GM23338 (cell line): ENCODE measurements at regions not wholly inside any gene's neighbourhood (a gene's known extent, or its start where the extent isn't known, plus 50 kb on each side); places are given as distances from the start of the nearest gene placed in this dataset.

ENCODE experiments used
- CREB1 ChIP-seq: fragments of 250-450 bp; sonication (Bioruptor Pico); IDR thresholded peaks from 2 replicates; pipeline ENCODE4 v1.5.0; 2020; ENCODE audit warnings: low read depth, mild to moderate bottlenecking, moderate library complexity
- EZH2 ChIP-seq: fragments of 200-600 bp; sonication (generic); IDR thresholded peaks from one replicate; pipeline ENCODE4 v1.8.0; 2017; ENCODE audit warnings: antibody characterized with exemption, mild to moderate bottlenecking, low read depth; ENCODE audit not compliant: unreplicated experiment
- EZH2phosphoT487 ChIP-seq: fragments of 200-600 bp; sonication (generic); IDR thresholded peaks from one replicate; pipeline ENCODE4 v1.8.1; 2018; ENCODE audit warnings: antibody characterized with exemption; ENCODE audit not compliant: unreplicated experiment
- NANOG ChIP-seq: IDR thresholded peaks from 2 replicates; pipeline ENCODE4 v1.6.1; 2016; ENCODE audit warnings: antibody characterized with exemption, borderline replicate concordance
- POLR2AphosphoS5 ChIP-seq: IDR thresholded peaks from 2 replicates; pipeline ENCODE4 v1.6.1; 2016; ENCODE audit warnings: antibody characterized with exemption, low read depth
- TF ChIP-seq, protein P1 (sequence below), 2 experiments: fragments of 200-600 bp in 1 of 2; sonication (generic) in 1 of 2; conservative IDR thresholded peaks; 2 replicates each; pipeline versions ENCODE4 v1.5.1 to v1.6.1; 2016 to 2017; ENCODE audit warnings: antibody characterized with exemption in 2 of 2, low read depth in 2 of 2, mild to moderate bottlenecking in 2 of 2, moderate library complexity in 1 of 2
- TF ChIP-seq, protein P2 (sequence below): IDR thresholded peaks from one replicate; pipeline ENCODE4 v1.6.1; 2018; ENCODE audit warnings: antibody characterized with exemption; ENCODE audit not compliant: unreplicated experiment
- TF ChIP-seq, protein P3 (sequence below): IDR thresholded peaks from 2 replicates; pipeline ENCODE4 v1.6.1; 2016; ENCODE audit warnings: antibody characterized with exemption
- TF ChIP-seq, protein P4 (sequence below): fragments of 250-450 bp; sonication (Bioruptor Pico); IDR thresholded peaks from 2 replicates; pipeline ENCODE4 v1.5.0; 2020; ENCODE audit warnings: mild to moderate bottlenecking, moderate library complexity

DNA sequence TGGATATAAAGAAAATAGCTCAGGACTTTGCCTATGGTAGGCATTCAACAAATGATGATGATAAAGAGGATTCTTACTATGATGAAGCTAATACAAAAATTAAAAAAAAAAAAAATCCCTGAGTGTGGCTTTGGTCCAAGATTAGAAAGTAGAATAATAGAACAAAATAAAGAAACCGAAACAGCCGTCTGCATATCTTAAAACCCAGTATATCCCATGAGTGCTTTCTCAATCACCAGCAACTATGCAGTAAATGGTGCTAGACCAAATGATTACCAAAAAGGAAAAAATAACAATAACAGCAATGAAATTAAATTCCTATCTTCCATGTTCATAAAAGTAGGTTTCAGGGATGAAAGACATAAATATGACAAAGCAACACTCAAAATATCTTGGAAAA lies 59.3 kb upstream of the DCC start:
- TF ChIP-seq, protein P1, sequence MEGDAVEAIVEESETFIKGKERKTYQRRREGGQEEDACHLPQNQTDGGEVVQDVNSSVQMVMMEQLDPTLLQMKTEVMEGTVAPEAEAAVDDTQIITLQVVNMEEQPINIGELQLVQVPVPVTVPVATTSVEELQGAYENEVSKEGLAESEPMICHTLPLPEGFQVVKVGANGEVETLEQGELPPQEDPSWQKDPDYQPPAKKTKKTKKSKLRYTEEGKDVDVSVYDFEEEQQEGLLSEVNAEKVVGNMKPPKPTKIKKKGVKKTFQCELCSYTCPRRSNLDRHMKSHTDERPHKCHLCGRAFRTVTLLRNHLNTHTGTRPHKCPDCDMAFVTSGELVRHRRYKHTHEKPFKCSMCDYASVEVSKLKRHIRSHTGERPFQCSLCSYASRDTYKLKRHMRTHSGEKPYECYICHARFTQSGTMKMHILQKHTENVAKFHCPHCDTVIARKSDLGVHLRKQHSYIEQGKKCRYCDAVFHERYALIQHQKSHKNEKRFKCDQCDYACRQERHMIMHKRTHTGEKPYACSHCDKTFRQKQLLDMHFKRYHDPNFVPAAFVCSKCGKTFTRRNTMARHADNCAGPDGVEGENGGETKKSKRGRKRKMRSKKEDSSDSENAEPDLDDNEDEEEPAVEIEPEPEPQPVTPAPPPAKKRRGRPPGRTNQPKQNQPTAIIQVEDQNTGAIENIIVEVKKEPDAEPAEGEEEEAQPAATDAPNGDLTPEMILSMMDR (conservative IDR thresholded peaks at IDR 0.05; ENCODE audit: low read depth in 2 of 2), result no peak
- TF ChIP-seq CREB1 (CRISPR knock-in tag), result no peak
- no peak for TF ChIP-seq POLR2AphosphoS5
- TF ChIP-seq, protein P2, sequence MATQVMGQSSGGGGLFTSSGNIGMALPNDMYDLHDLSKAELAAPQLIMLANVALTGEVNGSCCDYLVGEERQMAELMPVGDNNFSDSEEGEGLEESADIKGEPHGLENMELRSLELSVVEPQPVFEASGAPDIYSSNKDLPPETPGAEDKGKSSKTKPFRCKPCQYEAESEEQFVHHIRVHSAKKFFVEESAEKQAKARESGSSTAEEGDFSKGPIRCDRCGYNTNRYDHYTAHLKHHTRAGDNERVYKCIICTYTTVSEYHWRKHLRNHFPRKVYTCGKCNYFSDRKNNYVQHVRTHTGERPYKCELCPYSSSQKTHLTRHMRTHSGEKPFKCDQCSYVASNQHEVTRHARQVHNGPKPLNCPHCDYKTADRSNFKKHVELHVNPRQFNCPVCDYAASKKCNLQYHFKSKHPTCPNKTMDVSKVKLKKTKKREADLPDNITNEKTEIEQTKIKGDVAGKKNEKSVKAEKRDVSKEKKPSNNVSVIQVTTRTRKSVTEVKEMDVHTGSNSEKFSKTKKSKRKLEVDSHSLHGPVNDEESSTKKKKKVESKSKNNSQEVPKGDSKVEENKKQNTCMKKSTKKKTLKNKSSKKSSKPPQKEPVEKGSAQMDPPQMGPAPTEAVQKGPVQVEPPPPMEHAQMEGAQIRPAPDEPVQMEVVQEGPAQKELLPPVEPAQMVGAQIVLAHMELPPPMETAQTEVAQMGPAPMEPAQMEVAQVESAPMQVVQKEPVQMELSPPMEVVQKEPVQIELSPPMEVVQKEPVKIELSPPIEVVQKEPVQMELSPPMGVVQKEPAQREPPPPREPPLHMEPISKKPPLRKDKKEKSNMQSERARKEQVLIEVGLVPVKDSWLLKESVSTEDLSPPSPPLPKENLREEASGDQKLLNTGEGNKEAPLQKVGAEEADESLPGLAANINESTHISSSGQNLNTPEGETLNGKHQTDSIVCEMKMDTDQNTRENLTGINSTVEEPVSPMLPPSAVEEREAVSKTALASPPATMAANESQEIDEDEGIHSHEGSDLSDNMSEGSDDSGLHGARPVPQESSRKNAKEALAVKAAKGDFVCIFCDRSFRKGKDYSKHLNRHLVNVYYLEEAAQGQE, result no peak
- TF ChIP-seq EZH2phosphoT487, result no peak
- TF ChIP-seq EZH2, result no peak
- TF ChIP-seq, protein P3, sequence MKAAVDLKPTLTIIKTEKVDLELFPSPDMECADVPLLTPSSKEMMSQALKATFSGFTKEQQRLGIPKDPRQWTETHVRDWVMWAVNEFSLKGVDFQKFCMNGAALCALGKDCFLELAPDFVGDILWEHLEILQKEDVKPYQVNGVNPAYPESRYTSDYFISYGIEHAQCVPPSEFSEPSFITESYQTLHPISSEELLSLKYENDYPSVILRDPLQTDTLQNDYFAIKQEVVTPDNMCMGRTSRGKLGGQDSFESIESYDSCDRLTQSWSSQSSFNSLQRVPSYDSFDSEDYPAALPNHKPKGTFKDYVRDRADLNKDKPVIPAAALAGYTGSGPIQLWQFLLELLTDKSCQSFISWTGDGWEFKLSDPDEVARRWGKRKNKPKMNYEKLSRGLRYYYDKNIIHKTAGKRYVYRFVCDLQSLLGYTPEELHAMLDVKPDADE, result no peak
- TF ChIP-seq, protein P4, sequence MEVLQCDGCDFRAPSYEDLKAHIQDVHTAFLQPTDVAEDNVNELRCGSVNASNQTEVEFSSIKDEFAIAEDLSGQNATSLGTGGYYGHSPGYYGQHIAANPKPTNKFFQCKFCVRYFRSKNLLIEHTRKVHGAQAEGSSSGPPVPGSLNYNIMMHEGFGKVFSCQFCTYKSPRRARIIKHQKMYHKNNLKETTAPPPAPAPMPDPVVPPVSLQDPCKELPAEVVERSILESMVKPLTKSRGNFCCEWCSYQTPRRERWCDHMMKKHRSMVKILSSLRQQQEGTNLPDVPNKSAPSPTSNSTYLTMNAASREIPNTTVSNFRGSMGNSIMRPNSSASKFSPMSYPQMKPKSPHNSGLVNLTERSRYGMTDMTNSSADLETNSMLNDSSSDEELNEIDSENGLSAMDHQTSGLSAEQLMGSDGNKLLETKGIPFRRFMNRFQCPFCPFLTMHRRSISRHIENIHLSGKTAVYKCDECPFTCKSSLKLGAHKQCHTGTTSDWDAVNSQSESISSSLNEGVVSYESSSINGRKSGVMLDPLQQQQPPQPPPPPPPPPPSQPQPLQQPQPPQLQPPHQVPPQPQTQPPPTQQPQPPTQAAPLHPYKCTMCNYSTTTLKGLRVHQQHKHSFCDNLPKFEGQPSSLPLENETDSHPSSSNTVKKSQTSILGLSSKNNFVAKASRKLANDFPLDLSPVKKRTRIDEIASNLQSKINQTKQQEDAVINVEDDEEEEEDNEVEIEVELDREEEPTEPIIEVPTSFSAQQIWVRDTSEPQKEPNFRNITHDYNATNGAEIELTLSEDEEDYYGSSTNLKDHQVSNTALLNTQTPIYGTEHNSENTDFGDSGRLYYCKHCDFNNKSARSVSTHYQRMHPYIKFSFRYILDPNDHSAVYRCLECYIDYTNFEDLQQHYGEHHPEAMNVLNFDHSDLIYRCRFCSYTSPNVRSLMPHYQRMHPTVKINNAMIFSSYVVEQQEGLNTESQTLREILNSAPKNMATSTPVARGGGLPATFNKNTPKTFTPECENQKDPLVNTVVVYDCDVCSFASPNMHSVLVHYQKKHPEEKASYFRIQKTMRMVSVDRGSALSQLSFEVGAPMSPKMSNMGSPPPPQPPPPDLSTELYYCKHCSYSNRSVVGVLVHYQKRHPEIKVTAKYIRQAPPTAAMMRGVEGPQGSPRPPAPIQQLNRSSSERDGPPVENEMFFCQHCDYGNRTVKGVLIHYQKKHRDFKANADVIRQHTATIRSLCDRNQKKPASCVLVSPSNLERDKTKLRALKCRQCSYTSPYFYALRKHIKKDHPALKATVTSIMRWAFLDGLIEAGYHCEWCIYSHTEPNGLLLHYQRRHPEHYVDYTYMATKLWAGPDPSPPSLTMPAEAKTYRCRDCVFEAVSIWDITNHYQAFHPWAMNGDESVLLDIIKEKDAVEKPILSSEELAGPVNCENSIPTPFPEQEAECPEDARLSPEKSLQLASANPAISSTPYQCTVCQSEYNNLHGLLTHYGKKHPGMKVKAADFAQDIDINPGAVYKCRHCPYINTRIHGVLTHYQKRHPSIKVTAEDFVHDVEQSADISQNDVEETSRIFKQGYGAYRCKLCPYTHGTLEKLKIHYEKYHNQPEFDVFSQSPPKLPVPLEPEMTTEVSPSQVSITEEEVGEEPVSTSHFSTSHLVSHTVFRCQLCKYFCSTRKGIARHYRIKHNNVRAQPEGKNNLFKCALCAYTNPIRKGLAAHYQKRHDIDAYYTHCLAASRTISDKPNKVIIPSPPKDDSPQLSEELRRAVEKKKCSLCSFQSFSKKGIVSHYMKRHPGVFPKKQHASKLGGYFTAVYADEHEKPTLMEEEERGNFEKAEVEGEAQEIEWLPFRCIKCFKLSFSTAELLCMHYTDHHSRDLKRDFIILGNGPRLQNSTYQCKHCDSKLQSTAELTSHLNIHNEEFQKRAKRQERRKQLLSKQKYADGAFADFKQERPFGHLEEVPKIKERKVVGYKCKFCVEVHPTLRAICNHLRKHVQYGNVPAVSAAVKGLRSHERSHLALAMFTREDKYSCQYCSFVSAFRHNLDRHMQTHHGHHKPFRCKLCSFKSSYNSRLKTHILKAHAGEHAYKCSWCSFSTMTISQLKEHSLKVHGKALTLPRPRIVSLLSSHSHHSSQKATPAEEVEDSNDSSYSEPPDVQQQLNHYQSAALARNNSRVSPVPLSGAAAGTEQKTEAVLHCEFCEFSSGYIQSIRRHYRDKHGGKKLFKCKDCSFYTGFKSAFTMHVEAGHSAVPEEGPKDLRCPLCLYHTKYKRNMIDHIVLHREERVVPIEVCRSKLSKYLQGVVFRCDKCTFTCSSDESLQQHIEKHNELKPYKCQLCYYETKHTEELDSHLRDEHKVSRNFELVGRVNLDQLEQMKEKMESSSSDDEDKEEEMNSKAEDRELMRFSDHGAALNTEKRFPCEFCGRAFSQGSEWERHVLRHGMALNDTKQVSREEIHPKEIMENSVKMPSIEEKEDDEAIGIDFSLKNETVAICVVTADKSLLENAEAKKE (CRISPR knock-in tag), result no peak
- no peak for TF ChIP-seq NANOG
